AG09319 (cell line): ENCODE measurements at regions not wholly inside any gene's neighbourhood (a gene's known extent, or its start where the extent isn't known, plus 50 kb on each side); places are given as distances from the start of the nearest gene placed in this dataset.
"Not testable (repeated sequence)": the region's sequence is repeated elsewhere in the genome, so short reads cannot be mapped to it uniquely, and the experiment has no call there.

Experiments used
- DNase-seq: peaks from one replicate; pipeline ENCODE4 v3.0.0-alpha.2; 2010; ENCODE audit warnings: low read depth; ENCODE audit errors: extremely low read depth
- CTCF ChIP-seq: IDR thresholded peaks from 2 replicates; pipeline ENCODE4 v1.5.1; 2011; ENCODE audit warnings: low read depth, mild to moderate bottlenecking, inconsistent platforms, low read length, moderate library complexity

- no peak for TF ChIP-seq CTCF
- DNase-seq: no peak
Observed at GRCh38 chr1:168490306-168490705, 53.5 kb downstream of the XCL2 start.

GRCh38 chr1:168488138-168488537 is 55.7 kb downstream of the XCL2 start:
- DNase-seq: peak; percentile 25
- TF ChIP-seq CTCF: no peak

- DNase-seq: not testable (repeated sequence)
Observed at GRCh38 chr1:168486820-168487219, 57.0 kb downstream of the XCL2 start.

GRCh38 chr1:168485048-168485447 is 58.7 kb downstream of the XCL2 start:
- DNase-seq: no peak
- TF ChIP-seq CTCF: no peak

GRCh38 chr1:168484083-168484482 is 59.7 kb downstream of the XCL2 start:
- no peak for DNase-seq
- no peak for TF ChIP-seq CTCF

GRCh38 chr1:168483539-168483938 is 60.3 kb downstream of the XCL2 start:
- no peak for TF ChIP-seq CTCF
- DNase-seq: peak; percentile 44

GRCh38 chr1:168482106-168482505 is 61.7 kb downstream of the XCL2 start:
- DNase-seq: no peak
- no peak for TF ChIP-seq CTCF

GRCh38 chr1:168481586-168481985 is 62.2 kb downstream of the XCL2 start:
- TF ChIP-seq CTCF: no peak
- DNase-seq: no peak
